ENCODE measurements at regions not wholly inside any gene's neighbourhood (a gene's known extent, or its start where the extent isn't known, plus 50 kb on each side); places are given as distances from the start of the nearest gene placed in this dataset.

GRCh38 chr2:49224426-49225010 lies 70.2 kb upstream of the FSHR start:
- Mint-ChIP-seq H3K9me3 (peaks cover 32% of the 10 kb centered on the region), H3K4me1 (ENCODE audit: low read depth) (no peaks in the 10 kb centered on the region), H3K27me3 (ENCODE audit: insufficient read depth) (no peaks in the 10 kb centered on the region), H3K4me3 (no peak overlapping the region), H3K27ac (no peak overlapping the region), H3K36me3 (ENCODE audit: low read depth) (no peaks in the 10 kb centered on the region)
- TF ChIP-seq, protein P1, sequence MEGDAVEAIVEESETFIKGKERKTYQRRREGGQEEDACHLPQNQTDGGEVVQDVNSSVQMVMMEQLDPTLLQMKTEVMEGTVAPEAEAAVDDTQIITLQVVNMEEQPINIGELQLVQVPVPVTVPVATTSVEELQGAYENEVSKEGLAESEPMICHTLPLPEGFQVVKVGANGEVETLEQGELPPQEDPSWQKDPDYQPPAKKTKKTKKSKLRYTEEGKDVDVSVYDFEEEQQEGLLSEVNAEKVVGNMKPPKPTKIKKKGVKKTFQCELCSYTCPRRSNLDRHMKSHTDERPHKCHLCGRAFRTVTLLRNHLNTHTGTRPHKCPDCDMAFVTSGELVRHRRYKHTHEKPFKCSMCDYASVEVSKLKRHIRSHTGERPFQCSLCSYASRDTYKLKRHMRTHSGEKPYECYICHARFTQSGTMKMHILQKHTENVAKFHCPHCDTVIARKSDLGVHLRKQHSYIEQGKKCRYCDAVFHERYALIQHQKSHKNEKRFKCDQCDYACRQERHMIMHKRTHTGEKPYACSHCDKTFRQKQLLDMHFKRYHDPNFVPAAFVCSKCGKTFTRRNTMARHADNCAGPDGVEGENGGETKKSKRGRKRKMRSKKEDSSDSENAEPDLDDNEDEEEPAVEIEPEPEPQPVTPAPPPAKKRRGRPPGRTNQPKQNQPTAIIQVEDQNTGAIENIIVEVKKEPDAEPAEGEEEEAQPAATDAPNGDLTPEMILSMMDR (IDR thresholded peaks at IDR 0.05) = no peak
- DNase-seq = no peak

DNA sequence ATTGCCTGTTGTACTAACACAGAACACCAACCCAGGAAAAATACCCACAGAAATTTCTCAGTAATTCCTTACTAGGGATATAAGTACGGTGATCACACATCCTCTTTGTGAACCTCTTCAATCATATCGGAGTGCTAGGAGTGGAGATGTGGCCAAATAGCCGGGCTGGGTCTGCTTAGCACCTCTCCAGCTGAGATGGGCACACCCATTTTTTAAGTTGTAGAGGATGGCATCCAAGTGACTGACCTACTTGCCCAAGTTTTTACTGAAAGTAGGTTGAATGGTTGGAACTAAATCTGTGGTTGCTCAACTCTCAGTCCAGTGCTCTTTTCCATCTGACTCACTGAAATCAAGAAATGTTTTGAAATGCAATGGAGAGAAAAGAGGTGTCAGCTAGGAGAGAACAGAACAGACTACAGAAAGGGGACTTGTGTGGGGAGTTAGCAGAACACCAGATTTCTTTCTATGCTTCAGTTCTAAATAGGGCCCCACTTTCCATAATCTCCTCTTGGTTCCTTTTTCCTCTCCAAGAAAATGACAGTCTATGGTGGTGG lies 68.7 kb upstream of the FSHR start:
- H3K4me3 Mint-ChIP-seq = no peak overlapping the region
- TF ChIP-seq, protein P1 (IDR thresholded peaks at IDR 0.05) = no peak
- no peaks in the 10 kb centered on the region for H3K27me3 Mint-ChIP-seq (ENCODE audit: insufficient read depth)
- no peak overlapping the region for H3K27ac Mint-ChIP-seq
- H3K4me1 Mint-ChIP-seq (ENCODE audit: low read depth) = no peaks in the 10 kb centered on the region
- DNase-seq = no peak
- H3K36me3 Mint-ChIP-seq (ENCODE audit: low read depth) = no peaks in the 10 kb centered on the region
- peaks cover 46% of the 10 kb centered on the region for H3K9me3 Mint-ChIP-seq

DNA sequence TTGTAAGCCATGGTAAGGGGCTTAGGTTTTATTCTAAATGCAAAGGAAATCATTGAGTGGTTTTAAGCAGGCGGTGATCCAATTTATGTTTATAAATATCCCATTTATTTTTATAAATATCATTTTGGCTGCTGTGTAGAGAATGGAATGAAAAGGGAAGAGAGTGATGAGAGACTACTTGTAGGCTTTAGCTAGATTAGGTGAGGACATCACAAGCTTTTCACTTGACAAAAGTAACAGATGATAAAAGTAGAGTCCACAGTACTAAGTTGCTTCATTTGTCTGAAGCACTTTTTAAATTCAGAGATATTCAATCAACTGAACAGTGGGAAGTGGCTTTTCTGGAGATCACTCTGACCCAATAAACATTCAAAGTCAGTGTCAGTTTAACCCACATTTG lies 65.4 kb upstream of the FSHR start:
- Mint-ChIP-seq H3K36me3 (ENCODE audit: low read depth) (no peaks in the 10 kb centered on the region), H3K4me1 (ENCODE audit: low read depth) (no peaks in the 10 kb centered on the region), H3K4me3 (no peak overlapping the region), H3K27ac (no peak overlapping the region), H3K27me3 (ENCODE audit: insufficient read depth) (no peaks in the 10 kb centered on the region), H3K9me3 (peaks cover 39% of the 10 kb centered on the region)
- TF ChIP-seq, protein P1 (IDR thresholded peaks at IDR 0.05) = no peak
- DNase-seq = no peak

DNA sequence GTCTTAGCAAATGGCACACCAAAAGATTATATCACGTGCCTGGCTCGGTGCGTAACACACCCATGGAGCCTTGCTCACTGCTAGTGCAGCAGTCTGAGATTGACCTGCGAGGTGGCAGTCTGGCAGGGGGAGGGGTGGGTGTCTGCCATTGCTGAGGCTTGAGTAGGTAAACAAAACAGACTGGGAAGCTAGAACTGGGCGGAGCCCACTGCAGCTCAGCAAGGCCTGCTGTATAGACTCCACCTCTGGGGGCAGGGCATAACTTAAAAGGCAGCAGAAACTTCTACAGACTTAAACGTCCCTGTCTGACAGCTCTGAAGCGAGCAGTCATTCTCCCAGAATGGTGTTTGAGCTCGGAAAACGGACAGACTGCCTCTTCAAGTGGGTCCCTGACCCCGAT lies 55.9 kb upstream of the FSHR start:
- Mint-ChIP-seq H3K9me3 (peaks cover 40% of the 10 kb centered on the region), H3K4me1 (ENCODE audit: low read depth) (no peaks in the 10 kb centered on the region), H3K36me3 (ENCODE audit: low read depth) (no peaks in the 10 kb centered on the region), H3K27ac (no peak overlapping the region), H3K4me3 (no peak overlapping the region), H3K27me3 (ENCODE audit: insufficient read depth) (no peaks in the 10 kb centered on the region)
- DNase-seq = no peak
- TF ChIP-seq, protein P1 (IDR thresholded peaks at IDR 0.05) = no peak

DNA sequence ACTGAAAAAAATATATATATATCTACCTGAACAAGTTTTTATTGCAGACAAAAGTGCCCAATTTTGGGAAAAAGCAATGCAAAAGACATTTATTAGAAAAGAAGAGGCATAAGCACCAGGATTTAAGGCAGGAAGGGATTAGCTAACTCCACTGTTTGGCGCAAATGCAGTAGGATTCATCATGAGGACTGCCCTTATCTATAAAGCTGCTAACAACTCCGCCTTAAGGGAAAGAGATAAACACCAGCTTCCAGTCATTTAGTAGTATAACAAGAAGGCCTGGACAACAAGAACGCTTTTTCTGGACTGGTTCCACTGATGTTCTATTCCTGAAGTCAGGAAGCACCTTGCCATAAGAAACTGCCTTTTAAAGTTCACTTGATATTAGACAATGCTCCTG lies 52.9 kb upstream of the FSHR start:
- no peak for DNase-seq
- no peak overlapping the region for H3K4me3 Mint-ChIP-seq
- H3K36me3 Mint-ChIP-seq (ENCODE audit: low read depth) = no peaks in the 10 kb centered on the region
- TF ChIP-seq, protein P1 (IDR thresholded peaks at IDR 0.05) = no peak
- no peaks in the 10 kb centered on the region for H3K4me1 Mint-ChIP-seq (ENCODE audit: low read depth)
- H3K27me3 Mint-ChIP-seq (ENCODE audit: insufficient read depth) = no peaks in the 10 kb centered on the region; the same call in 1 of the 2 replicates
- H3K27ac Mint-ChIP-seq = no peak overlapping the region
- H3K9me3 Mint-ChIP-seq = peaks cover 23% of the 10 kb centered on the region
